Spinal cord (tissue), 9 donors: ENCODE measurements at regions not wholly inside any gene's neighbourhood (a gene's known extent, or its start where the extent isn't known, plus 50 kb on each side); places are given as distances from the start of the nearest gene placed in this dataset.
"Not testable (repeated sequence)": the region's sequence is repeated elsewhere in the genome, so short reads cannot be mapped to it uniquely, and the experiment has no call there.

Source experiments
- DNase-seq, 6 donors: peaks; one replicate each; pipeline versions ENCODE4 v3.0.0 to v3.0.0-alpha.2; 2013 to 2015; ENCODE audit warnings: low spot score in 6 of 6, low read depth in 4 of 6
- H3K27ac ChIP-seq: one replicate; pipeline ENCODE4 v1.5.1; 2013; ENCODE audit warnings: low read depth, low read length, control low read depth
- H3K27me3 ChIP-seq: one replicate; pipeline ENCODE4 v1.6.1; 2013; ENCODE audit warnings: low read length; ENCODE audit not compliant: control insufficient read depth, insufficient read depth
- H3K36me3 ChIP-seq: one replicate; pipeline ENCODE4 v1.6.1; 2013; ENCODE audit warnings: low read length; ENCODE audit not compliant: control insufficient read depth, insufficient read depth
- H3K4me1 ChIP-seq: one replicate; pipeline ENCODE4 v1.6.1; 2013; ENCODE audit warnings: low read length; ENCODE audit not compliant: control insufficient read depth, insufficient read depth
- H3K4me3 ChIP-seq: one replicate; pipeline ENCODE4 v1.5.1; 2013; ENCODE audit warnings: low read depth, low read length, control low read depth
- H3K9me3 ChIP-seq: one replicate; pipeline ENCODE4 v1.6.1; 2013; ENCODE audit warnings: low read length; ENCODE audit not compliant: control insufficient read depth, insufficient read depth
- WGBS: methylation state at CpG from one replicate; pipeline ENCODE4 v1.1.5; 2013; ENCODE audit warnings: missing lambda C conversion rate; ENCODE audit not compliant: insufficient coverage; 5-methylcytosine and 5-hydroxymethylcytosine counted together
- donor health status: healthy.

- not testable (repeated sequence) for H3K4me1 ChIP-seq
- 96% methylated on average over 5 of the region's 12 CpGs for WGBS
These were observed 70.3 kb upstream of the CLEC6A start for GRCh38 chr12:8385431-8385830.

GRCh38 chr12:8386661-8387060 lies 69.1 kb upstream of the CLEC6A start:
- H3K9me3 ChIP-seq, H3K4me1 ChIP-seq, H3K27ac ChIP-seq, DNase-seq, H3K27me3 ChIP-seq, H3K36me3 ChIP-seq, H3K4me3 ChIP-seq: not testable (repeated sequence)
- WGBS, result no CpG with 5 or more reads among the region's 2 CpGs

More at GRCh38 chr12:8385431-8385830, 70.3 kb upstream of the CLEC6A start:
- H3K9me3 ChIP-seq, DNase-seq, H3K27ac ChIP-seq, H3K36me3 ChIP-seq, H3K27me3 ChIP-seq, H3K4me3 ChIP-seq: not testable (repeated sequence)

DNA sequence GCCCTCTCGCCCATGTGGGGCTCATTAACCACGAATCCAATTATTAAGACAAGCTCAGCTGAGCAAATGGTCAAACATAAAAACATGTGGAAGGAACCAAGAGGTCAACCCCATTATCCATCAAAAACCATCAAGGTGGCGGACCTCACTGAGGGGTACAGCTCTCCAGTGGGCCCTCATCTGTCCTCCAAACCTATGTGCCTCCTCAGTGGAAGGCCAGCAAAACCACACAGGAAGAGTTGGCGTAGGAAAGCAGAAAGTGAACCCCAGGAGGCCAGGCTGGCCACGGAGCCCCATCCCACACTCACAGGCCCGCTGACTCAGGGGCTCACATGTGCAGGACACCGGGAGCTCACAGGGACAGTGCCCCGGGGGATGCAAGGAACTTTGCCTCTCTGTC lies 66.5 kb upstream of the CLEC6A start:
- WGBS, result no CpG with 5 or more reads among the region's 8 CpGs
- not testable (repeated sequence) for H3K9me3 ChIP-seq, DNase-seq, H3K27ac ChIP-seq, H3K27me3 ChIP-seq, H3K4me1 ChIP-seq, H3K4me3 ChIP-seq, H3K36me3 ChIP-seq

GRCh38 chr12:8390001-8390777 lies 65.6 kb upstream of the CLEC6A start:
- H3K9me3 ChIP-seq, H3K27ac ChIP-seq, H3K36me3 ChIP-seq, H3K4me1 ChIP-seq, H3K27me3 ChIP-seq: not testable (repeated sequence)
- peak in 4 of 6 donors; percentile 15 to 79 (median 49) for DNase-seq
- peak overlapping the region; percentile 39 for H3K4me3 ChIP-seq
- under 1% methylated on average over 76 of the region's 81 CpGs for WGBS

DNA sequence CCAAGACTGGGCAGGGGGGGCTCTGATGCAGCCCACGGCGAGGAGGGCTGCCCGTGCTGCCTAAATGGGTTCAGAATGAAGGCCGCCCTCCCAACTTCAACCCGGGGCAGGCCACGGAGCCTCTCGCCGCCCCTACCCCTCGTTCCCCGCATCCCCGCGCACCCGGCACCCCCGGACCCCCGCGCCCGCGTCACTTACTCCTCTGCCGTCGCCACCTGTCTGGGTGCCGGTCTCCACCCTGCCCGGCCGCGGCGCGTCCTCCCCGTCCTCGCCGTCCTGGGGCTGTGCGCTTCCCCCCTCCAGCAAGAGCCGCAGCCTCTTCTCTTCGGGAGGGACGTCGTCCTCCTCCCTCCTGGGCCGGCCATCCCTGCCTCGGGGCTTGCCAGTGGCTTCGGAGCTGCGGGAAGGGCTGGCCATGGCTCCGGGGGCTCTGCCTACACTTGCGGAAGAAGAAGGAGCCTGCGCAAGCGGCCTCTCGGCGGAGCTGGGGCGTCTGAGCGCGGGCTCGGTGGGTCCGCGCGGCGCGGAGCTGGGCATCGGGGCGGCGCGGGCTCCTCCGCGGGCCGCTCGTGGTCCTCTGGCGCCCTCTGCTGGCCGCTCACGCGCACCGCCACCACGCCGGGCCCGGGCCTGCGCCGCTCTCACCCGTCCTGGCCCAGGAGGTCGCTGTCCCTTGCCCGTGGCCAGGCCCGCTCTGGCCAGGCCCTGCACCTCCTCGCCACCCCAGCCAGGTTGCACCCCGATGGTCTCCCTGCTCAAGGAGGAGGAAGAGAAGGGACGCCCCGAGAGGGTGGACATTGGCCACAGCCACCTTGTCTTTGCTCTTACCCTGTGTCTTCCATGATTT lies 59.3 kb upstream of the CLEC6A start:
- peak overlapping the region; percentile 47 for H3K4me3 ChIP-seq
- H3K36me3 ChIP-seq, H3K9me3 ChIP-seq, H3K27me3 ChIP-seq, H3K27ac ChIP-seq, H3K4me1 ChIP-seq: not testable (repeated sequence)
- under 1% methylated on average over 73 of the region's 79 CpGs for WGBS
- peak in 4 of 6 donors; percentile 36 to 77 (median 54) for DNase-seq

- not testable (repeated sequence) for DNase-seq, H3K36me3 ChIP-seq, H3K27ac ChIP-seq, H3K9me3 ChIP-seq, H3K4me3 ChIP-seq, H3K4me1 ChIP-seq, H3K27me3 ChIP-seq
- 63% methylated on average over 4 of the region's 7 CpGs for WGBS
These were observed 58.4 kb upstream of the CLEC6A start for GRCh38 chr12:8397378-8397777.

DNA sequence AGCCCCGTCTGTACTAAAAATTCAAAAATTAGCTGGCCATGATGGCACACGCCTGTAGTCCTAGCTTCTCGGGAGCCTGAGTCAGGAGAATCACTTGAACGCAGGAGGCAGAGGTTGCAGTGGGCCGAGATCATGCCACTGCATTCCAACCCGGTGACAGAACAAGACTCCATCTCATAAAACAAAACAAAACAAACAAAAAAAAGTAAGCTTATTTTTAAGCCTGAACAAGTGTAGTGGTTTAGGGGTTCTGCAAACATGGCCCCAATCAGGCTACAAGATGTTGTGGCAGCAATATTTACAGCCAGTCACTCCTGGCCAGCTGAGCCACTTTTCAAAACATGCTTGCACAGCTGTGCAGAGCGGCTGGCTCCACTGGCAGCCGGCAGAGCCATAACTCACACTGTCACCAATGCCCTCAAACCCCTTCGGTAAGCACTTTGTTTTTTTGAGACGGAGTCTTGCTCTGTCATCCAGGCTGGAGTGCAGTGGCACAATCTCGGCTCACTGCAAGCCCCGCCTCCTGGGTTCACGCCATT lies 56.2 kb upstream of the CLEC6A start:
- H3K36me3 ChIP-seq, DNase-seq, H3K4me1 ChIP-seq, H3K27me3 ChIP-seq, H3K9me3 ChIP-seq, H3K27ac ChIP-seq, H3K4me3 ChIP-seq: not testable (repeated sequence)
- WGBS, result 45% methylated on average over 8 of the region's 13 CpGs

DNA sequence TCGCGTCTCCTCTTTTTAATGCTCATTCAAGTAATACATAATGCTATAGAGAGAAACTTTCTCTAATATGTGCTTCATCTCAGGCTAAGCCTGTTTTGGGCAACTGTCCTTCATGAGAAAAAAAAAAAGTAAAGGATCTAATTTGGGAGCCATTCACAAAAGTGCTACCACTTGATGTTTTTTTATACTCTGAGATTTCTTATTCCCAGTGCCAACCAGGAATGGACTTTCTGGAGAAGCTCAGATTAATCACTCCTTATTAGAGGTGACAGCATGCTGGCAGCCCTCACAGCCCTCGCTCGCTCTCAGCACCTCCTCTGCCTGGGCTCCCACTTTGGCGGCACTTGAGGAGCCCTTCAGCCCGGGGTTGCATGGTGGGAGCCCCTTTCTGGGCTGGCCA lies 51.9 kb upstream of the CLEC6A start:
- not testable (repeated sequence) for H3K4me3 ChIP-seq, H3K9me3 ChIP-seq, DNase-seq, H3K27me3 ChIP-seq, H3K4me1 ChIP-seq, H3K27ac ChIP-seq, H3K36me3 ChIP-seq
- WGBS, result 100% methylated on average over 2 of the region's 6 CpGs

- not testable (repeated sequence) for H3K4me1 ChIP-seq, H3K4me3 ChIP-seq, H3K36me3 ChIP-seq, H3K27ac ChIP-seq, H3K27me3 ChIP-seq, DNase-seq, H3K9me3 ChIP-seq
- 92% methylated on average over 21 of the region's 26 CpGs for WGBS
These were observed 51.4 kb upstream of the CLEC6A start for GRCh38 chr12:8404341-8404740.
